Chondrocyte (in vitro differentiated cells): ENCODE measurements at regions not wholly inside any gene's neighbourhood (a gene's known extent, or its start where the extent isn't known, plus 50 kb on each side); places are given as distances from the start of the nearest gene placed in this dataset.

ENCODE experiments used
- DNase-seq: peaks from one replicate; pipeline ENCODE4 v3.0.0; 2021; ENCODE audit warnings: mixed read lengths, low spot score
- H3K27ac Mint-ChIP-seq: one replicate; pipeline ENCODE4 v1.8.0; 2021; ENCODE audit warnings: mild to moderate bottlenecking, moderate library complexity, mixed read lengths; ENCODE audit not compliant: unreplicated experiment
- H3K27me3 Mint-ChIP-seq: 2 replicates; pipeline ENCODE4 v1.8.0; 2021; ENCODE audit warnings: low read depth, mixed read lengths
- H3K36me3 Mint-ChIP-seq: 2 replicates; pipeline ENCODE4 v1.8.0; 2021; ENCODE audit warnings: low read depth, mixed read lengths
- H3K4me1 Mint-ChIP-seq: 2 replicates; pipeline ENCODE4 v1.8.0; 2021; ENCODE audit warnings: low read depth, mild to moderate bottlenecking, mixed read lengths
- H3K4me3 Mint-ChIP-seq: one replicate; pipeline ENCODE4 v1.8.0; 2021; ENCODE audit warnings: mild to moderate bottlenecking, moderate library complexity, mixed read lengths; ENCODE audit not compliant: unreplicated experiment
- H3K9me3 Mint-ChIP-seq: 2 replicates; pipeline ENCODE4 v1.8.0; 2021; ENCODE audit warnings: low read depth, mixed read lengths
- TF ChIP-seq, protein P1 (sequence below): fragments of 200-600 bp; sonication (generic); IDR thresholded peaks from 2 replicates; pipeline ENCODE4 v1.5.0; 2021; ENCODE audit warnings: antibody characterized with exemption, mild to moderate bottlenecking, moderate library complexity

- no peak overlapping the region for H3K4me3 Mint-ChIP-seq
- H3K9me3 Mint-ChIP-seq: peaks cover 2% of the 10 kb centered on the region
- no peak for DNase-seq
- TF ChIP-seq, protein P1, sequence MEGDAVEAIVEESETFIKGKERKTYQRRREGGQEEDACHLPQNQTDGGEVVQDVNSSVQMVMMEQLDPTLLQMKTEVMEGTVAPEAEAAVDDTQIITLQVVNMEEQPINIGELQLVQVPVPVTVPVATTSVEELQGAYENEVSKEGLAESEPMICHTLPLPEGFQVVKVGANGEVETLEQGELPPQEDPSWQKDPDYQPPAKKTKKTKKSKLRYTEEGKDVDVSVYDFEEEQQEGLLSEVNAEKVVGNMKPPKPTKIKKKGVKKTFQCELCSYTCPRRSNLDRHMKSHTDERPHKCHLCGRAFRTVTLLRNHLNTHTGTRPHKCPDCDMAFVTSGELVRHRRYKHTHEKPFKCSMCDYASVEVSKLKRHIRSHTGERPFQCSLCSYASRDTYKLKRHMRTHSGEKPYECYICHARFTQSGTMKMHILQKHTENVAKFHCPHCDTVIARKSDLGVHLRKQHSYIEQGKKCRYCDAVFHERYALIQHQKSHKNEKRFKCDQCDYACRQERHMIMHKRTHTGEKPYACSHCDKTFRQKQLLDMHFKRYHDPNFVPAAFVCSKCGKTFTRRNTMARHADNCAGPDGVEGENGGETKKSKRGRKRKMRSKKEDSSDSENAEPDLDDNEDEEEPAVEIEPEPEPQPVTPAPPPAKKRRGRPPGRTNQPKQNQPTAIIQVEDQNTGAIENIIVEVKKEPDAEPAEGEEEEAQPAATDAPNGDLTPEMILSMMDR: no peak
- H3K4me1 Mint-ChIP-seq: peaks cover 8% of the 10 kb centered on the region
- no peaks in the 10 kb centered on the region for H3K36me3 Mint-ChIP-seq
- H3K27ac Mint-ChIP-seq: no peak overlapping the region
- H3K27me3 Mint-ChIP-seq: no peaks in the 10 kb centered on the region
Measured at GRCh38 chr12:42904683-42905418, 315.3 kb upstream of the PRICKLE1 start.

DNA sequence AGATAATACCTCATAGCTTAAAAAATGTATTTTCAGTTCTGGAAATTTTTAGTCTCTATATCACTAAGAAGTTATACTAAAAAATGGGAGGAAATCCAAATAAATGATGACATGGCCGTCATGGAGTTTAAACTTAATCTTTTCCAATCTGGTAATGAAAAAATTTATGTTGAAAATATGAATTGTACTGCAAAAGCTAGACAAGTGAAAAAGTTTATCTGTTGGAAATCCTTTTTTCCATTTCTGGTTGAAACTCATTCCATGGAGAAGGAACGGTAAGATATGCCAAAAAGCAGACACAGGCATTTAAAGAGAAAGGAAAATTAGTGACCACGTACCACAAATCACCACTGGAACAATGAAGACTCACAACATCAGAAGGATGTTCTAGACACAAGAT, 314.2 kb upstream of the PRICKLE1 start:
- H3K4me1 Mint-ChIP-seq: peaks cover 2% of the 10 kb centered on the region
- no peak for DNase-seq
- H3K36me3 Mint-ChIP-seq: no peaks in the 10 kb centered on the region
- TF ChIP-seq, protein P1: no peak
- H3K9me3 Mint-ChIP-seq: peaks cover 2% of the 10 kb centered on the region
- no peak overlapping the region for H3K4me3 Mint-ChIP-seq
- H3K27ac Mint-ChIP-seq: no peak overlapping the region
- no peaks in the 10 kb centered on the region for H3K27me3 Mint-ChIP-seq

GRCh38 chr12:42902001-42902400, 312.5 kb upstream of the PRICKLE1 start:
- TF ChIP-seq, protein P1: no peak
- no peaks in the 10 kb centered on the region for H3K36me3 Mint-ChIP-seq
- no peaks in the 10 kb centered on the region for H3K4me1 Mint-ChIP-seq

GRCh38 chr12:42893803-42894202, 304.3 kb upstream of the PRICKLE1 start:
- DNase-seq: no peak
- Mint-ChIP-seq H3K4me1 (no peaks in the 10 kb centered on the region), H3K27me3 (no peaks in the 10 kb centered on the region), H3K27ac (no peak overlapping the region), H3K4me3 (no peak overlapping the region), H3K9me3 (peaks cover 11% of the 10 kb centered on the region), H3K36me3 (peaks cover 4% of the 10 kb centered on the region)
- TF ChIP-seq, protein P1: no peak

More at GRCh38 chr12:42902001-42902400, 312.5 kb upstream of the PRICKLE1 start:
- H3K4me3 Mint-ChIP-seq: no peak overlapping the region
- no peak for DNase-seq
- no peak overlapping the region for H3K27ac Mint-ChIP-seq
- H3K9me3 Mint-ChIP-seq: peaks cover 5% of the 10 kb centered on the region
- H3K27me3 Mint-ChIP-seq: no peaks in the 10 kb centered on the region

DNA sequence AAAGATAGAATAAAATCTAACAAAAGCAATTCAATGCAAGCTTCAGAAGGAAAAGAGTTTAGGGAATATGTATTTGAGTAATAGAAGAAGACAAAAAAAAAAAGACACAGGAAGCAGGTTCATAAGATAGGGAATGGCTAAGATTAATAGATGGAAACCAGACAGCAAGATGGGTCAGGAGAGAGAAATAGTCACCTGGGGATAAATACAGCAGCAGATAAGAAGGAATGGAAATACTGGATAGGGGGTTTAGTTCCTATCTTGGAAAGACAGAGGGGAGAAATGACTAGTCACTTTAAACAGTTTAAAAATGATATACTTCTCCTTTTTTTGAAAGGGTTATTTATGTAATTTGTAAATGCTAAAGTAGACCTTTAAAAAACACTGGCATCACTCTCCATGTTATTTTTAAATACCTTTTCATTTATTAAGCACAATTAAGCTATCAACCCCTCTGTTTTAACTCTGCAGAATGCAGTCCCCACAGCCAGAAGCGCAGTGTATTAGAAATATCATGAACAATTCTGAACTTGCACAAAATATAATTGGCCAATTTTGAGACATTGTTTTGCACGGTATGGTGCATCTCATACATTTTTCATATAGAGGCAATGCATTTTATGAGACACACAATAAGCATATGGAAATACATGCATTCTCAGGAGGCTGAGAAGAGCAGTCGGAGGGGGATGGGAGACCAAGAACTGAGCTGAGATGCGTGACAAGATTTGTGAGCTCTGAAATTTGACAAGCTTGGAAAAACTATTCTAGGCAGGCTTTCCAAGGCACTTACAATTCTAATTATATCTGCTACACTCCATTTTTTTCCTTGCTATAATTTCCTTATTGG, 303.4 kb upstream of the PRICKLE1 start:
- Mint-ChIP-seq H3K9me3 (peaks cover 11% of the 10 kb centered on the region), H3K4me1 (no peaks in the 10 kb centered on the region), H3K27me3 (no peaks in the 10 kb centered on the region), H3K36me3 (peaks cover 6% of the 10 kb centered on the region), H3K27ac (no peak overlapping the region), H3K4me3 (no peak overlapping the region)
- TF ChIP-seq, protein P1: no peak
- DNase-seq: no peak
